SK-N-SH (cell line): ENCODE measurements at regions not wholly inside any gene's neighbourhood (a gene's known extent, or its start where the extent isn't known, plus 50 kb on each side); places are given as distances from the start of the nearest gene placed in this dataset.

Source experiments
- CTCF ChIP-seq: fragments of 200-600 bp; sonication (generic); IDR thresholded peaks from 2 replicates; pipeline ENCODE4 v1.6.1; 2017; ENCODE audit warnings: antibody characterized with exemption, mild to moderate bottlenecking, moderate library complexity
- EZH2phosphoT487 ChIP-seq: fragments of 200-600 bp; sonication (generic); IDR thresholded peaks from 2 replicates; pipeline ENCODE4 v1.6.1; 2017; ENCODE audit warnings: low read depth, mixed run types, mild to moderate bottlenecking, antibody characterized with exemption, moderate library complexity, borderline replicate concordance
- FOSL2 ChIP-seq: IDR thresholded peaks from 2 replicates; pipeline ENCODE4 v1.4.0; 2012; ENCODE audit warnings: low read depth, mild to moderate bottlenecking, moderate library complexity, borderline replicate concordance
- GABPA ChIP-seq: IDR thresholded peaks from 2 replicates; pipeline ENCODE4 v1.4.0; 2012; ENCODE audit warnings: low read depth, mild to moderate bottlenecking
- JUND ChIP-seq: IDR thresholded peaks from 2 replicates; pipeline ENCODE4 v1.4.0; 2012
- MAX ChIP-seq: IDR thresholded peaks from 2 replicates; pipeline ENCODE4 v1.4.0; 2012; ENCODE audit warnings: low read depth
- NRF1 ChIP-seq: IDR thresholded peaks from 2 replicates; pipeline ENCODE4 v1.6.1; 2012; ENCODE audit warnings: low read depth, mild to moderate bottlenecking, low read length
- PBX3 ChIP-seq: IDR thresholded peaks from 2 replicates; pipeline ENCODE4; 2012
- RAD21 ChIP-seq: IDR thresholded peaks from 2 replicates; pipeline ENCODE4 v1.6.1; 2012; ENCODE audit warnings: mild to moderate bottlenecking, low read length
- REST ChIP-seq: IDR thresholded peaks from 2 replicates; pipeline ENCODE4 v1.6.1; 2012; ENCODE audit warnings: mild to moderate bottlenecking, low read depth, low read length, moderate library complexity
- RXRA ChIP-seq: IDR thresholded peaks from 2 replicates; pipeline ENCODE4 v1.4.0; 2012; ENCODE audit warnings: low read depth, mild to moderate bottlenecking, borderline replicate concordance
- TAF1 ChIP-seq: IDR thresholded peaks from 2 replicates; pipeline ENCODE4 v1.6.1; 2012; ENCODE audit warnings: low read depth, mild to moderate bottlenecking, low read length, moderate library complexity, borderline replicate concordance
- USF1 ChIP-seq: IDR thresholded peaks from 2 replicates; pipeline ENCODE4 v1.4.0; 2012; ENCODE audit warnings: low read depth, borderline replicate concordance
- USF2 ChIP-seq: fragments of 150-350 bp; IDR thresholded peaks from 2 replicates; pipeline ENCODE4 v1.6.1; 2017; ENCODE audit warnings: antibody characterized with exemption, low read length, low read depth, borderline replicate concordance

- no peak for TF ChIP-seq CTCF
- TF ChIP-seq REST, result no peak
- TF ChIP-seq NRF1, result no peak
- no peak for TF ChIP-seq EZH2phosphoT487
- TF ChIP-seq RXRA, result no peak
- TF ChIP-seq RAD21, result no peak
- TF ChIP-seq MAX, result no peak
- TF ChIP-seq PBX3, result no peak
- TF ChIP-seq FOSL2, result no peak
- TF ChIP-seq TAF1, result no peak
- no peak for TF ChIP-seq USF2
- TF ChIP-seq JUND, result no peak
- TF ChIP-seq USF1, result no peak
- no peak for TF ChIP-seq GABPA
These were observed 162.0 kb upstream of the SETBP1 start for GRCh38 chr18:44518666-44519065.
